PFSK-1 (cell line): ENCODE measurements at regions not wholly inside any gene's neighbourhood (a gene's known extent, or its start where the extent isn't known, plus 50 kb on each side); places are given as distances from the start of the nearest gene placed in this dataset.

Experiments used
- POLR2AphosphoS5 ChIP-seq: IDR thresholded peaks from 2 replicates; pipeline ENCODE4 v1.6.1; 2012; ENCODE audit warnings: low read depth, mild to moderate bottlenecking, control low read depth, low read length, moderate library complexity
- REST ChIP-seq, 2 experiments: IDR thresholded peaks; 2 replicates each; pipeline versions ENCODE4 v1.6.1 to v1.8.0; 2011 to 2012; ENCODE audit warnings: low read depth in 2 of 2, low read length in 2 of 2, control low read depth in 1 of 2, inconsistent platforms in 1 of 2, mild to moderate bottlenecking in 1 of 2, moderate library complexity in 1 of 2; ENCODE audit not compliant: insufficient read depth in 1 of 2
- TAF1 ChIP-seq: IDR thresholded peaks from 2 replicates; pipeline ENCODE4 v1.6.1; 2012; ENCODE audit warnings: low read length, control low read depth, borderline replicate concordance; ENCODE audit not compliant: insufficient read depth

- no peak for TF ChIP-seq REST (IDR thresholded peaks at IDR 0.05; ENCODE audit: insufficient read depth in 1 of 2, low read depth in 2 of 2, low read length in 2 of 2)
- TF ChIP-seq TAF1: no peak
- no peak for TF ChIP-seq POLR2AphosphoS5
These were observed 68.4 kb upstream of the FBXO28 start for GRCh38 chr1:224045556-224045955.
